ENCODE measurements at regions not wholly inside any gene's neighbourhood (a gene's known extent, or its start where the extent isn't known, plus 50 kb on each side); places are given as distances from the start of the nearest gene placed in this dataset.

- no peaks in the 10 kb centered on the region for H3K9me3 ChIP-seq (ENCODE audit: control insufficient read depth, low read length)
- peaks cover 60% of the 10 kb centered on the region for H3K4me1 ChIP-seq (ENCODE audit: control insufficient read depth, insufficient read depth, low read length, poor library complexity, severe bottlenecking)
- no peaks in the 10 kb centered on the region for H3K27me3 ChIP-seq (replicated peaks; ENCODE audit: control insufficient read depth, insufficient read depth, low read length, poor library complexity, severe bottlenecking)
- no peak for DNase-seq
- H3K36me3 ChIP-seq (ENCODE audit: control insufficient read depth, insufficient read depth, low read length), result peaks cover 8% of the 10 kb centered on the region
- peak overlapping the region; percentile 62 for H3K27ac ChIP-seq (ENCODE audit: insufficient read depth, low read length, poor library complexity, severe bottlenecking)
- no peak overlapping the region for H3K4me3 ChIP-seq (ENCODE audit: insufficient read depth, low read depth, low read length, poor library complexity, severe bottlenecking)
These were observed 51.3 kb upstream of the UBE2L5 start for GRCh38 chr13:30370916-30371521.

- Histone ChIP-seq H3K27ac (ENCODE audit: insufficient read depth, low read length, poor library complexity, severe bottlenecking) (peak overlapping the region; percentile 62), H3K27me3 (replicated peaks; ENCODE audit: control insufficient read depth, insufficient read depth, low read length, poor library complexity, severe bottlenecking) (no peaks in the 10 kb centered on the region), H3K4me3 (ENCODE audit: insufficient read depth, low read depth, low read length, poor library complexity, severe bottlenecking) (no peak overlapping the region), H3K36me3 (ENCODE audit: control insufficient read depth, insufficient read depth, low read length) (peaks cover 6% of the 10 kb centered on the region), H3K4me1 (ENCODE audit: control insufficient read depth, insufficient read depth, low read length, poor library complexity, severe bottlenecking) (peaks cover 67% of the 10 kb centered on the region), H3K9me3 (ENCODE audit: control insufficient read depth, low read length) (no peaks in the 10 kb centered on the region)
- DNase-seq, result peak; percentile 43 to 73 (median 63)
These were observed 50.5 kb upstream of the UBE2L5 start for GRCh38 chr13:30371649-30372265.

All from effector memory CD4-positive, alpha-beta T cell (primary cell).